ENCODE measurements at regions not wholly inside any gene's neighbourhood (a gene's known extent, or its start where the extent isn't known, plus 50 kb on each side); places are given as distances from the start of the nearest gene placed in this dataset.
A peak's percentile ranks its signal among the peaks of the same experiment; 100 is the strongest.

DNA sequence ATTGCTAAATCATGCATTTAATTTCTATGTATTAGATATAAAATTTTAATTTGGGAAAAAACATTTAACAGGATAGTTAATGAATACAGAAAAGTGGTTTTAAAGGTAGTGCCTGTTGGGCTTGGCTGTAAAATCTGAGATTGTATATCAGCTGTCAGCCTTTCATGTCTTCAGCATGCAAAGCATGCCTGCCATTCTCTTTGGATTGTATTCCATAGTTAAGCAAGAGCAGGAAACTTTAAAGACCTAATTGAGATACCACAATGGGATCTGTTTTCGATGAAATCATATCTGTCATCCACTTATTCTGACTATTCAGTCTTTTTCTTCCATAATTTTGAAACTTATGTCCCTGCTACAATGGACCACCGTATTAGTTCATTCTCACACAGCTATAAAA, 451.0 kb upstream of the DDI1 start:
- no peaks in the 10 kb centered on the region for H3K79me2 ChIP-seq (ENCODE audit: control insufficient read depth, insufficient read depth, low read length)
- no peak for TF ChIP-seq EZH2 (IDR thresholded peaks at IDR 0.05; ENCODE audit: low read length, missing control alignments)
- TF ChIP-seq, protein P1, sequence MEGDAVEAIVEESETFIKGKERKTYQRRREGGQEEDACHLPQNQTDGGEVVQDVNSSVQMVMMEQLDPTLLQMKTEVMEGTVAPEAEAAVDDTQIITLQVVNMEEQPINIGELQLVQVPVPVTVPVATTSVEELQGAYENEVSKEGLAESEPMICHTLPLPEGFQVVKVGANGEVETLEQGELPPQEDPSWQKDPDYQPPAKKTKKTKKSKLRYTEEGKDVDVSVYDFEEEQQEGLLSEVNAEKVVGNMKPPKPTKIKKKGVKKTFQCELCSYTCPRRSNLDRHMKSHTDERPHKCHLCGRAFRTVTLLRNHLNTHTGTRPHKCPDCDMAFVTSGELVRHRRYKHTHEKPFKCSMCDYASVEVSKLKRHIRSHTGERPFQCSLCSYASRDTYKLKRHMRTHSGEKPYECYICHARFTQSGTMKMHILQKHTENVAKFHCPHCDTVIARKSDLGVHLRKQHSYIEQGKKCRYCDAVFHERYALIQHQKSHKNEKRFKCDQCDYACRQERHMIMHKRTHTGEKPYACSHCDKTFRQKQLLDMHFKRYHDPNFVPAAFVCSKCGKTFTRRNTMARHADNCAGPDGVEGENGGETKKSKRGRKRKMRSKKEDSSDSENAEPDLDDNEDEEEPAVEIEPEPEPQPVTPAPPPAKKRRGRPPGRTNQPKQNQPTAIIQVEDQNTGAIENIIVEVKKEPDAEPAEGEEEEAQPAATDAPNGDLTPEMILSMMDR (conservative IDR thresholded peaks at IDR 0.05 in 1 of 2, IDR thresholded peaks at IDR 0.05 in 1 of 2; ENCODE audit: low read depth in 1 of 2, low read length in 2 of 2), result no peak
- DNase-seq (ENCODE audit: low read depth in 2 of 2), result no peak

DNA sequence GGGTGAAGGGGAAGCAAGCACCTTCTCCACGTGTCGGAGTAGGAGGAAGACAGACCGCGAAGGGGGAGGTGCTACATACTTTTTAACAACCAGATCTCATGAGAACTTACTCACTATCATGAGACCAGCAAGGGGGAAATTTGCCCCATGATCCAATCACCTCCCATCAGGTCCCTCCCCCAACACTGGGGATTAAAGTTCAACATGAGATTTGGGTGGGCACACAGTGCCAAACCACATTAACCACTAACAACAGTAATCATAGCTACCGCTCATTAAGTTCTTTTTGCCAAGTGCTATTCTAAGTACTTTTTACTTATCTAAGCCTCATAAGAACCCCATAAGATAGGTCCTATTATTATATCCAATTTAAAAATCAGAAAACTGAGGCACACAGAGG, 450.5 kb upstream of the DDI1 start:
- no peak overlapping the region for H3K27ac ChIP-seq (ENCODE audit: insufficient read depth, low read length)
- no peak for TF ChIP-seq EZH2 (IDR thresholded peaks at IDR 0.05; ENCODE audit: low read length, missing control alignments)
- TF ChIP-seq, protein P1 (conservative IDR thresholded peaks at IDR 0.05 in 1 of 2, IDR thresholded peaks at IDR 0.05 in 1 of 2; ENCODE audit: low read depth in 1 of 2, low read length in 2 of 2), result no peak
- H2AFZ ChIP-seq (ENCODE audit: low read length), result no peak overlapping the region
- DNase-seq (ENCODE audit: low read depth in 2 of 2), result no peak
- H3K9ac ChIP-seq (ENCODE audit: insufficient read depth, low read length), result no peak overlapping the region
- no peaks in the 10 kb centered on the region for H3K36me3 ChIP-seq (ENCODE audit: control insufficient read depth, insufficient read depth, low read length)
- H4K20me1 ChIP-seq (ENCODE audit: control insufficient read depth, extremely low read depth, insufficient read depth, low read length), result no peaks in the 10 kb centered on the region
- no peak overlapping the region for H3K4me3 ChIP-seq (replicated peaks in 1 of 4; ENCODE audit: control extremely low read depth in 1 of 4, insufficient read depth in 1 of 4, low read depth in 3 of 4, low read length in 4 of 4)
- H3K4me1 ChIP-seq (ENCODE audit: control insufficient read depth, extremely low read depth, insufficient read depth, low read length), result no peaks in the 10 kb centered on the region
- H3K79me2 ChIP-seq (ENCODE audit: control insufficient read depth, insufficient read depth, low read length), result no peaks in the 10 kb centered on the region
- no peaks in the 10 kb centered on the region for H3K9me3 ChIP-seq (ENCODE audit: control insufficient read depth, insufficient read depth, low read depth, low read length)
- no peaks in the 10 kb centered on the region for H3K27me3 ChIP-seq (ENCODE audit: control insufficient read depth, insufficient read depth, low read length)
- H3K4me2 ChIP-seq (ENCODE audit: extremely low read depth, insufficient read depth, low read length), result no peak overlapping the region

More for the DNA sequence above, 451.0 kb upstream of the DDI1 start:
- Histone ChIP-seq H3K36me3 (ENCODE audit: control insufficient read depth, insufficient read depth, low read length) (no peaks in the 10 kb centered on the region), H3K4me1 (ENCODE audit: control insufficient read depth, extremely low read depth, insufficient read depth, low read length) (no peaks in the 10 kb centered on the region), H3K27ac (ENCODE audit: insufficient read depth, low read length) (no peak overlapping the region), H2AFZ (ENCODE audit: low read length) (no peak overlapping the region), H3K9ac (ENCODE audit: insufficient read depth, low read length) (no peak overlapping the region), H3K4me2 (ENCODE audit: extremely low read depth, insufficient read depth, low read length) (no peak overlapping the region), H3K4me3 (replicated peaks in 1 of 4; ENCODE audit: control extremely low read depth in 1 of 4, insufficient read depth in 1 of 4, low read depth in 3 of 4, low read length in 4 of 4) (no peak overlapping the region), H3K27me3 (ENCODE audit: control insufficient read depth, insufficient read depth, low read length) (no peaks in the 10 kb centered on the region), H4K20me1 (ENCODE audit: control insufficient read depth, extremely low read depth, insufficient read depth, low read length) (no peaks in the 10 kb centered on the region), H3K9me3 (ENCODE audit: control insufficient read depth, insufficient read depth, low read depth, low read length) (no peaks in the 10 kb centered on the region)

DNA sequence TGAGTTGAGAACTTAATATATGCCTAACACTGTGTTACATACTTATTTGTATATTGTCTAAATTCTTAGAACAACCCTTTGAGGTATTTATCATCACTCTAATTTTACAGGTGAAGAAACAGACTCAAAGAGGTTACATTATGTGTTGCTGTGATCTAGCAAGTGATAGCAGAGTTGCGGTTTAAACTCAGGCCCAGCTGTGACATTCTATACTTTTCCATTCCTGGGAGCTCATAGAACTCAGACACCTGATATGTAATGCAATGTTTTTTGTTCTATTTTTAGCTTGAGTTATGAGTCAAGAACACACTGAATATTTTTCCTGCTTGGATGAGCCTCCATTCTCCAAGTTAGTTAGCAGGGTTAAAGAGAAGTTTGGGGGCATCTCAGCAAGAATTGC, 449.7 kb upstream of the DDI1 start:
- peak in 1 of 2 donors; percentile 69 for DNase-seq (ENCODE audit: low read depth in 2 of 2)
- H4K20me1 ChIP-seq (ENCODE audit: control insufficient read depth, extremely low read depth, insufficient read depth, low read length), result no peaks in the 10 kb centered on the region
- no peaks in the 10 kb centered on the region for H3K4me1 ChIP-seq (ENCODE audit: control insufficient read depth, extremely low read depth, insufficient read depth, low read length)
- TF ChIP-seq, protein P1 (conservative IDR thresholded peaks at IDR 0.05 in 1 of 2, IDR thresholded peaks at IDR 0.05 in 1 of 2; ENCODE audit: low read depth in 1 of 2, low read length in 2 of 2), result no peak
- no peak for TF ChIP-seq EZH2 (IDR thresholded peaks at IDR 0.05; ENCODE audit: low read length, missing control alignments)
- H3K9ac ChIP-seq (ENCODE audit: insufficient read depth, low read length), result no peak overlapping the region
- H2AFZ ChIP-seq (ENCODE audit: low read length), result no peak overlapping the region
- H3K4me3 ChIP-seq (replicated peaks in 1 of 4; ENCODE audit: control extremely low read depth in 1 of 4, insufficient read depth in 1 of 4, low read depth in 3 of 4, low read length in 4 of 4), result no peak overlapping the region
- H3K36me3 ChIP-seq (ENCODE audit: control insufficient read depth, insufficient read depth, low read length), result no peaks in the 10 kb centered on the region
- no peak overlapping the region for H3K27ac ChIP-seq (ENCODE audit: insufficient read depth, low read length)
- no peaks in the 10 kb centered on the region for H3K79me2 ChIP-seq (ENCODE audit: control insufficient read depth, insufficient read depth, low read length)
- no peaks in the 10 kb centered on the region for H3K9me3 ChIP-seq (ENCODE audit: control insufficient read depth, insufficient read depth, low read depth, low read length)
- no peak overlapping the region for H3K4me2 ChIP-seq (ENCODE audit: extremely low read depth, insufficient read depth, low read length)
- no peaks in the 10 kb centered on the region for H3K27me3 ChIP-seq (ENCODE audit: control insufficient read depth, insufficient read depth, low read length)
